PFSK-1 (cell line): ENCODE measurements at regions not wholly inside any gene's neighbourhood (a gene's known extent, or its start where the extent isn't known, plus 50 kb on each side); places are given as distances from the start of the nearest gene placed in this dataset.

Experiments used
- POLR2AphosphoS5 ChIP-seq: IDR thresholded peaks from 2 replicates; pipeline ENCODE4 v1.6.1; 2012; ENCODE audit warnings: low read depth, mild to moderate bottlenecking, control low read depth, low read length, moderate library complexity
- SIN3A ChIP-seq: IDR thresholded peaks from 2 replicates; pipeline ENCODE4 v1.6.1; 2012; ENCODE audit warnings: mild to moderate bottlenecking, low read length, moderate library complexity, borderline replicate concordance; ENCODE audit not compliant: insufficient read depth
- TAF1 ChIP-seq: IDR thresholded peaks from 2 replicates; pipeline ENCODE4 v1.6.1; 2012; ENCODE audit warnings: low read length, control low read depth, borderline replicate concordance; ENCODE audit not compliant: insufficient read depth
- TF ChIP-seq, protein P1 (sequence below), 2 experiments: IDR thresholded peaks; 2 replicates each; pipeline versions ENCODE4 v1.6.1 to v1.8.0; 2011 to 2012; ENCODE audit warnings: low read depth in 2 of 2, low read length in 2 of 2, control low read depth in 1 of 2, inconsistent platforms in 1 of 2, mild to moderate bottlenecking in 1 of 2, moderate library complexity in 1 of 2; ENCODE audit not compliant: insufficient read depth in 1 of 2

DNA sequence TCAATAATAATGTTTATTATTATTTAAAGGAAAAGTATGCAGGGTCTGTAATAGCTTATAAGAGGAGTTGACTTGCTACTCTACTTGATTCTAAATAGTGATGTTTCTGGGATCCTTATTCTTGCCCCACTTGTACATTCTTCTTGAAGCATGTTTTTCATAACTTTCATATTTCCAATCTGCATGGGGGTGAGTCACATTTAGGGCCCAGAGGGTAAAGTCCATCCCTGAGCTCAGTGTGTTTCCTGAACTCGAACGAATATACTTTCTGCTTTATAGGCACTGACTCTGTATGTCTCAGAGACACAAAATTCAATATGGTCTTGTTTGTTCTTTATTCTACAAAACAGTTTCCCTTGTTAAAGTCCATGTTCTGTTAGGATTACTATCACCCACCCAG lies 61.0 kb upstream of the SMIM30 start:
- TF ChIP-seq POLR2AphosphoS5 (no peak), TAF1 (no peak), SIN3A (no peak)
- TF ChIP-seq, protein P1, sequence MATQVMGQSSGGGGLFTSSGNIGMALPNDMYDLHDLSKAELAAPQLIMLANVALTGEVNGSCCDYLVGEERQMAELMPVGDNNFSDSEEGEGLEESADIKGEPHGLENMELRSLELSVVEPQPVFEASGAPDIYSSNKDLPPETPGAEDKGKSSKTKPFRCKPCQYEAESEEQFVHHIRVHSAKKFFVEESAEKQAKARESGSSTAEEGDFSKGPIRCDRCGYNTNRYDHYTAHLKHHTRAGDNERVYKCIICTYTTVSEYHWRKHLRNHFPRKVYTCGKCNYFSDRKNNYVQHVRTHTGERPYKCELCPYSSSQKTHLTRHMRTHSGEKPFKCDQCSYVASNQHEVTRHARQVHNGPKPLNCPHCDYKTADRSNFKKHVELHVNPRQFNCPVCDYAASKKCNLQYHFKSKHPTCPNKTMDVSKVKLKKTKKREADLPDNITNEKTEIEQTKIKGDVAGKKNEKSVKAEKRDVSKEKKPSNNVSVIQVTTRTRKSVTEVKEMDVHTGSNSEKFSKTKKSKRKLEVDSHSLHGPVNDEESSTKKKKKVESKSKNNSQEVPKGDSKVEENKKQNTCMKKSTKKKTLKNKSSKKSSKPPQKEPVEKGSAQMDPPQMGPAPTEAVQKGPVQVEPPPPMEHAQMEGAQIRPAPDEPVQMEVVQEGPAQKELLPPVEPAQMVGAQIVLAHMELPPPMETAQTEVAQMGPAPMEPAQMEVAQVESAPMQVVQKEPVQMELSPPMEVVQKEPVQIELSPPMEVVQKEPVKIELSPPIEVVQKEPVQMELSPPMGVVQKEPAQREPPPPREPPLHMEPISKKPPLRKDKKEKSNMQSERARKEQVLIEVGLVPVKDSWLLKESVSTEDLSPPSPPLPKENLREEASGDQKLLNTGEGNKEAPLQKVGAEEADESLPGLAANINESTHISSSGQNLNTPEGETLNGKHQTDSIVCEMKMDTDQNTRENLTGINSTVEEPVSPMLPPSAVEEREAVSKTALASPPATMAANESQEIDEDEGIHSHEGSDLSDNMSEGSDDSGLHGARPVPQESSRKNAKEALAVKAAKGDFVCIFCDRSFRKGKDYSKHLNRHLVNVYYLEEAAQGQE (IDR thresholded peaks at IDR 0.05; ENCODE audit: insufficient read depth in 1 of 2, low read depth in 2 of 2, low read length in 2 of 2), result no peak
